GM12878 (cell line): ENCODE measurements at regions not wholly inside any gene's neighbourhood (a gene's known extent, or its start where the extent isn't known, plus 50 kb on each side); places are given as distances from the start of the nearest gene placed in this dataset.

Experiments
- SUZ12 ChIP-seq: fragments of 200-600 bp; sonication (generic); IDR thresholded peaks from one replicate; pipeline ENCODE4 v1.6.1; 2018; ENCODE audit warnings: antibody characterized with exemption, mild to moderate bottlenecking; ENCODE audit not compliant: unreplicated experiment
- YY1 ChIP-seq: IDR thresholded peaks from 2 replicates; pipeline ENCODE4 v1.6.1; 2011; ENCODE audit warnings: low read depth, mild to moderate bottlenecking, low read length

- TF ChIP-seq SUZ12 (no peak), YY1 (no peak)
These were observed 1307.6 kb downstream of the TBC1D22A start for GRCh38 chr22:48070083-48070482.
